ENCODE measurements at regions not wholly inside any gene's neighbourhood (a gene's known extent, or its start where the extent isn't known, plus 50 kb on each side); places are given as distances from the start of the nearest gene placed in this dataset.

DNA sequence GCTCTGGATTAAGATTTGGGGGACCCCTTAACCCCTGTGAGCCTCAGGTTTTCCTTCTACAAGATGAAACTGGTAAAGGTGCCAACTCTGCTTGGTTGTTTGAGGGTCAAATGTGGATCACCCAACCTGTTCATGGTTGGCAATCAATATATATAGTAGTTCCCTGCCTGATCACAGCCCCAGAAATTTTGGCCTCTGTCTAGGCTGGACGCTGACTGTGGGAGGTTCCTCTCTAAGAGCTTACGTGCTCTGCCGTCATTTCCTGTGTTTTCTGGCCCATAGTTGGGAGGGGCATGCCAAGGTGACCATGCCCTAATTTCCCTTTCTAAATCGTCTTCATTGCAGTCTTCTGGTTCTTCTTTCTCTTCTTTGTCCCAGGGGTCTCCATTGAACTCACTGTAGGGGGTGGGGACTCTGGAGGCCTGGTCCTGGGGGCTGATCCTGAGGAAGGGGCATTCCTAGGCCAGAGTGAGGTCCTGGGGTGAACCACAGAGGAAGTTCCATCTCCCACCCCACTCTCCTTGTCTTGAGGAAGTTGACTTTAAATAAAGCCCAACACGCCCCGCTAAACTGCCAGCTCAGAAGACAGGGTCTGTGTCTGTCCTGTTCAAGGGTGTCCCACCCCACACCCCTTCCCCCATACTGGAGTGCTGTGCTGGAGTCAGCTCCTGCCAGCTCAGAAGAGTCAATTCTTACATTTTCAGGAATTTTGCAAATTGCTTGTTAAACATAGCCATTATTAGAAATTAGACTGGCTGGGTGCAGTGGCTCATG lies 98.9 kb upstream of the SDK1 start:
- peaks cover 39% of the 10 kb centered on the region for H3K4me1 Mint-ChIP-seq (ENCODE audit: low read depth)
- DNase-seq (ENCODE audit: low spot score, unreplicated experiment): no peak
- no peak overlapping the region for H3K4me3 Mint-ChIP-seq (ENCODE audit: low read depth)
- peaks cover 5% of the 10 kb centered on the region for H3K36me3 Mint-ChIP-seq (ENCODE audit: insufficient read depth)
- no peak overlapping the region for H3K27ac Mint-ChIP-seq
- H3K27me3 Mint-ChIP-seq: no peaks in the 10 kb centered on the region
- peaks cover 16% of the 10 kb centered on the region for H3K9me3 Mint-ChIP-seq (ENCODE audit: low read depth)
- TF ChIP-seq, protein P1, sequence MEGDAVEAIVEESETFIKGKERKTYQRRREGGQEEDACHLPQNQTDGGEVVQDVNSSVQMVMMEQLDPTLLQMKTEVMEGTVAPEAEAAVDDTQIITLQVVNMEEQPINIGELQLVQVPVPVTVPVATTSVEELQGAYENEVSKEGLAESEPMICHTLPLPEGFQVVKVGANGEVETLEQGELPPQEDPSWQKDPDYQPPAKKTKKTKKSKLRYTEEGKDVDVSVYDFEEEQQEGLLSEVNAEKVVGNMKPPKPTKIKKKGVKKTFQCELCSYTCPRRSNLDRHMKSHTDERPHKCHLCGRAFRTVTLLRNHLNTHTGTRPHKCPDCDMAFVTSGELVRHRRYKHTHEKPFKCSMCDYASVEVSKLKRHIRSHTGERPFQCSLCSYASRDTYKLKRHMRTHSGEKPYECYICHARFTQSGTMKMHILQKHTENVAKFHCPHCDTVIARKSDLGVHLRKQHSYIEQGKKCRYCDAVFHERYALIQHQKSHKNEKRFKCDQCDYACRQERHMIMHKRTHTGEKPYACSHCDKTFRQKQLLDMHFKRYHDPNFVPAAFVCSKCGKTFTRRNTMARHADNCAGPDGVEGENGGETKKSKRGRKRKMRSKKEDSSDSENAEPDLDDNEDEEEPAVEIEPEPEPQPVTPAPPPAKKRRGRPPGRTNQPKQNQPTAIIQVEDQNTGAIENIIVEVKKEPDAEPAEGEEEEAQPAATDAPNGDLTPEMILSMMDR (IDR thresholded peaks at IDR 0.05; ENCODE audit: unreplicated experiment): no peak

DNA sequence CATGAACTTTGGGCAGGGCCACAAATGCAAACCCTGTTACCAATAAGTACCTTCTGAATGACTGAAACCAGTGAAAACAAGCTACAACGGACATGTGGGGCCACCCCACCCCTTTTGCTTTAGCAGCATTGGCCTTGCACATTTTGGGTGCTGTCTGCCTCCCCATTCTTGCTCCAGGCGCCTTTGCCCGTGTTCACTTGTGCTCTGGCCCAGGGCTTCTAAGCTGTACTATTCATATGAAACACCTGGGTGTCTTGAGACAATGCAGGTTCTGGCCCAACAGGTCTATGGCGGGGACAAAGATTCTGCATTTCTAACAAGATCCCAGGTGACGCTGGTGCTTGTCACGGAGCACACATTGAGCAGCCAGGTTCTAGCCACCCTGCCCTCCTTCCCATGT lies 96.5 kb upstream of the SDK1 start:
- Mint-ChIP-seq H3K27me3 (no peaks in the 10 kb centered on the region), H3K27ac (no peak overlapping the region), H3K9me3 (ENCODE audit: low read depth) (peaks cover 22% of the 10 kb centered on the region), H3K4me3 (ENCODE audit: low read depth) (no peak overlapping the region), H3K36me3 (ENCODE audit: insufficient read depth) (peaks cover 4% of the 10 kb centered on the region), H3K4me1 (ENCODE audit: low read depth) (peaks cover 37% of the 10 kb centered on the region)
- DNase-seq (ENCODE audit: low spot score, unreplicated experiment): no peak
- TF ChIP-seq, protein P1 (IDR thresholded peaks at IDR 0.05; ENCODE audit: unreplicated experiment): no peak

DNA sequence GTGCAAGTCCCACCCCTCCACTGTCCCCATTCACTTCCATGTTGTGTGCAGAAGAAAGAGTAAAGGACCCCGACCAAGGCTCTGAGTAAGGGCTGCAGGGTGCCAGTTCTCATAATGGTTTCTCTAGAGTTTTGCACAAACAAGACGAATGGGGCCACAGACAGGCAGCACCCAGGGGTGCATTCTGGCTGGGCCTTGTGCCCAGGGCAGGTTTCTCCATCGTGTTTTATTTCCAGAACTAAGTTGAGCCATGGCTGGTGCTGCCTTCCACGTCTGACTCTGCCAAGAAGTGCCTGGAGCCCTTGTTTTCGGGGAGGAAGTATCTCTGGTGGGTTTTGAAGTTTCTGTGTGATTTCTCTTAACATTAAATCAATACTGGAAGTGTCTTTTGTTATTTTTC lies 95.0 kb upstream of the SDK1 start:
- no peak for DNase-seq (ENCODE audit: low spot score, unreplicated experiment)

DNA sequence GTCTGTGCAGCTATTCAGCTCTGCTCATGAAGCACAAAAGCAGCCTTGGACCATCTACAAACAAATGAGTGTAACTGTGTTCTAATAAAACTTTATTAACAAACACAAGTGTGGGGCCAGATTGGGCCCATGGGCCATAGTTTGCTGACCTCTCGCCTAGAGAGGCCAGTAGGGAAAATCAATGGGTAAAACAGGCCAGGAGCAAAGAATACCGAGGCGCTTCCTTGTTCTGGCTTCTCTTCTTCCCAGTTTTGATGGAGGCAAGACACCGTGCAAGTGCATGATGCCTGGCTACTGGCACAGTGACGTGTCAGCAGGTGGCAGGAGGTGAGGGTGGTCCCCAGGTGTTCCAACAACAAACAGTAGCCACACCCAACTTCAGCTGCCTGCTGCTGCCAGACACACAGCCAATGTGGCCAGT lies 94.3 kb upstream of the SDK1 start:
- Mint-ChIP-seq H3K4me1 (ENCODE audit: low read depth) (peaks cover 28% of the 10 kb centered on the region), H3K36me3 (ENCODE audit: insufficient read depth) (peaks cover 4% of the 10 kb centered on the region), H3K4me3 (ENCODE audit: low read depth) (no peak overlapping the region), H3K27ac (peak overlapping the region; percentile 89), H3K9me3 (ENCODE audit: low read depth) (peaks cover 23% of the 10 kb centered on the region), H3K27me3 (no peaks in the 10 kb centered on the region)
- DNase-seq (ENCODE audit: low spot score, unreplicated experiment): no peak
- TF ChIP-seq, protein P1 (IDR thresholded peaks at IDR 0.05; ENCODE audit: unreplicated experiment): no peak

More for the DNA sequence above, 95.0 kb upstream of the SDK1 start:
- no peak overlapping the region for H3K27ac Mint-ChIP-seq
- TF ChIP-seq, protein P1 (IDR thresholded peaks at IDR 0.05; ENCODE audit: unreplicated experiment): no peak
- no peaks in the 10 kb centered on the region for H3K27me3 Mint-ChIP-seq
- H3K4me3 Mint-ChIP-seq (ENCODE audit: low read depth): no peak overlapping the region
- peaks cover 34% of the 10 kb centered on the region for H3K4me1 Mint-ChIP-seq (ENCODE audit: low read depth)
- H3K36me3 Mint-ChIP-seq (ENCODE audit: insufficient read depth): peaks cover 6% of the 10 kb centered on the region
- peaks cover 23% of the 10 kb centered on the region for H3K9me3 Mint-ChIP-seq (ENCODE audit: low read depth)

DNA sequence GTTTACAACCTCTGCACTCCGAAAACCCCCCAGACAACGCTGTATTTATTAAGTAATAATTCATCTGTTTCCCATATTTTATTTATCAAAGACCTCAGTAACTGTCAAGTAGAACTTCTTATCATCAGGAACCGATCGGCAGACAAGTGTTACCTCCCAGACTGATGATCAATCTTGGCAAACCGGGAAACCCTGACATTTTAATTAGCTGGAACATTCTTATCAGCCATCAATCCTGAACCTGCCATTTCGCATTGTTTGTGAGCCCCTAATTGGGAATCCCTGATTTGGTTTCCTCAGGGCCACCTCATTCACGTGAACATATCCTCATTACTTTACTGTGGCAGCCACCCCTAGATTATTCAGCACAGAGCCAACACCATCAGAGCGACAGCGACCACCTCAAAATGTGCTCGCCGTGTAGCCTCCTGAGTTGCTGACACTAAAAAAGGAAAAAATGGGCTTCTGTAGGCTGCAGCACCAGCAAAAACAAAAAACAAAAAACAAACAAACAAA lies 93.6 kb upstream of the SDK1 start:
- Mint-ChIP-seq H3K4me1 (ENCODE audit: low read depth) (peaks cover 26% of the 10 kb centered on the region), H3K27me3 (no peaks in the 10 kb centered on the region), H3K9me3 (ENCODE audit: low read depth) (peaks cover 23% of the 10 kb centered on the region), H3K27ac (peak overlapping the region; percentile 89), H3K4me3 (ENCODE audit: low read depth) (peak overlapping the region; percentile 21), H3K36me3 (ENCODE audit: insufficient read depth) (peaks cover 4% of the 10 kb centered on the region)
- TF ChIP-seq, protein P1 (IDR thresholded peaks at IDR 0.05; ENCODE audit: unreplicated experiment): no peak
- DNase-seq (ENCODE audit: low spot score, unreplicated experiment): no peak
